A549 (cell line): ENCODE measurements at regions not wholly inside any gene's neighbourhood (a gene's known extent, or its start where the extent isn't known, plus 50 kb on each side); places are given as distances from the start of the nearest gene placed in this dataset.

Experiments
- ATAC-seq, 2 experiments: fragments of 200-7000 bp in 1 of 2; fragments of >200 bp in 1 of 2; cut with Nextera tagmentation in 1 of 2; cut with Tn5 transposase in 1 of 2; 3 replicates each; pipeline versions ENCODE4 v1.8.0 to v1.9.1; 2018 to 2020; ENCODE audit warnings: mild to moderate bottlenecking in 1 of 2, moderate library complexity in 1 of 2
- CTCF ChIA-PET: fragments of 300-600 bp; sonication (Branson Sonifier 250); formaldehyde crosslinking; extraction: SDS; loops from one replicate; lab custom pipeline; 2021; ENCODE audit warnings: antibody characterized with exemption, inconsistent platforms; lab: Yijun Ruan, JAX
- POLR2A ChIA-PET: fragments of 350-600 bp; formaldehyde crosslinking; extraction: SDS; loops from one replicate; lab custom pipeline; 2021; ENCODE audit warnings: antibody characterized with exemption, inconsistent platforms; lab: Yijun Ruan, JAX
- DNase-seq, 2 experiments: peaks; one replicate each; pipeline versions ENCODE4 v3.0.0 to v3.0.0-alpha.2; 2011 to 2016; ENCODE audit warnings: low read depth in 1 of 2, low spot score in 1 of 2
- FAIRE-seq: peaks from 2 replicates; lab custom pipeline; 2011; peaks lifted over from hg19 to GRCh38; lab: Jason Lieb, UNC
- H3K27ac ChIP-seq, 2 experiments: fragments of >200 bp; sonication (Bioruptor Twin); formaldehyde crosslinking; 3 replicates each; pipeline ENCODE4 v1.5.1; 2016 to 2017
- H3K4me1 ChIP-seq: fragments of >200 bp; sonication (Bioruptor Twin); formaldehyde crosslinking; 3 replicates; pipeline ENCODE4 v1.6.1; 2016
- H3K4me2 ChIP-seq: fragments of >200 bp; sonication (Bioruptor Twin); formaldehyde crosslinking; 3 replicates; pipeline ENCODE4 v1.6.1; 2016
- H3K4me3 ChIP-seq: fragments of >200 bp; sonication (Bioruptor Twin); formaldehyde crosslinking; 3 replicates; pipeline ENCODE4 v1.5.1; 2016
- H3K9me3 ChIP-seq: fragments of >200 bp; sonication (Bioruptor Twin); formaldehyde crosslinking; 3 replicates; pipeline ENCODE4 v1.6.1; 2016
- BCL3 ChIP-seq: fragments of >200 bp; sonication (Bioruptor Twin); formaldehyde crosslinking; IDR thresholded peaks from 3 replicates; pipeline ENCODE4 v1.6.1; 2016
- BHLHE40 ChIP-seq: IDR thresholded peaks from 2 replicates; pipeline ENCODE4 v1.6.1; 2012; ENCODE audit warnings: low read depth, low read length, inconsistent platforms
- CHD4 ChIP-seq: fragments of 200-600 bp; sonication (generic); IDR thresholded peaks from 2 replicates; pipeline ENCODE4 v1.6.1; 2016; ENCODE audit warnings: antibody characterized with exemption, mild to moderate bottlenecking, borderline replicate concordance
- EHF ChIP-seq: fragments of 250-450 bp; sonication (Bioruptor Pico); IDR thresholded peaks from 2 replicates; pipeline ENCODE4 v1.5.0; 2020; ENCODE audit warnings: mild to moderate bottlenecking
- EHMT2 ChIP-seq: fragments of 200-600 bp; sonication (generic); IDR thresholded peaks from 2 replicates; pipeline ENCODE4 v1.6.1; 2016; ENCODE audit warnings: antibody characterized with exemption, low read depth, mild to moderate bottlenecking, moderate library complexity
- ELK1 ChIP-seq: fragments of 150-350 bp; IDR thresholded peaks from 2 replicates; pipeline ENCODE4 v1.6.1; 2014; ENCODE audit warnings: low read depth, mild to moderate bottlenecking, low read length
- FOSB ChIP-seq: fragments of 250-450 bp; sonication (Bioruptor Pico); IDR thresholded peaks from 2 replicates; pipeline ENCODE4 v1.5.0; 2020; ENCODE audit warnings: mild to moderate bottlenecking, moderate library complexity
- HDAC2 ChIP-seq: fragments of 200-600 bp; sonication (generic); IDR thresholded peaks from 2 replicates; pipeline ENCODE4 v1.6.1; 2016
- HEYL ChIP-seq: fragments of 250-450 bp; sonication (Bioruptor Pico); IDR thresholded peaks from 2 replicates; pipeline ENCODE4 v1.8.0; 2021; ENCODE audit warnings: mild to moderate bottlenecking, moderate library complexity
- JUNB ChIP-seq: fragments of >200 bp; sonication (Bioruptor Twin); formaldehyde crosslinking; IDR thresholded peaks from 2 replicates; pipeline ENCODE4 v1.6.1; 2016
- MAFK ChIP-seq: fragments of 450-650 bp; IDR thresholded peaks from 2 replicates; pipeline ENCODE4 v1.6.1; 2014; ENCODE audit not compliant: partially characterized antibody
- MAZ ChIP-seq: fragments of 150-350 bp; IDR thresholded peaks from 2 replicates; pipeline ENCODE4 v1.6.1; 2014; ENCODE audit warnings: antibody characterized with exemption, low read depth, low read length, borderline replicate concordance
- NFE2L2 ChIP-seq: fragments of 150-350 bp; conservative IDR thresholded peaks from 2 replicates; pipeline ENCODE4 v1.6.1; 2014; ENCODE audit warnings: low read length
- NPAS2 ChIP-seq: fragments of 250-450 bp; sonication (Bioruptor Pico); IDR thresholded peaks from 2 replicates; pipeline ENCODE4 v1.8.0; 2022; ENCODE audit warnings: mild to moderate bottlenecking, moderate library complexity, borderline replicate concordance
- NR3C1 ChIP-seq: fragments of >200 bp; sonication (Bioruptor Twin); formaldehyde crosslinking; IDR thresholded peaks from 3 replicates; pipeline ENCODE4 v1.6.1; 2017
- PHF8 ChIP-seq: fragments of 200-600 bp; sonication (generic); IDR thresholded peaks from 2 replicates; pipeline ENCODE4 v1.6.1; 2016; ENCODE audit warnings: low read depth, mild to moderate bottlenecking, antibody characterized with exemption, moderate library complexity, borderline replicate concordance
- POLR2AphosphoS2 ChIP-seq: conservative IDR thresholded peaks from 2 replicates; pipeline ENCODE4 v1.6.1; 2012; ENCODE audit warnings: low read length, improper control_type of control experiment, inconsistent platforms
- RARB ChIP-seq: fragments of 250-450 bp; sonication (Bioruptor Pico); IDR thresholded peaks from 2 replicates; pipeline ENCODE4 v1.8.0; 2021; ENCODE audit warnings: mild to moderate bottlenecking, moderate library complexity
- REST ChIP-seq: fragments of 200-600 bp; sonication (generic); IDR thresholded peaks from 2 replicates; pipeline ENCODE4 v1.6.1; 2016; ENCODE audit warnings: antibody characterized with exemption, mild to moderate bottlenecking, moderate library complexity
- RNF2 ChIP-seq: fragments of 200-600 bp; sonication (generic); IDR thresholded peaks from 2 replicates; pipeline ENCODE4 v1.6.1; 2016; ENCODE audit warnings: low read depth, mild to moderate bottlenecking, antibody characterized with exemption, moderate library complexity, borderline replicate concordance
- SREBF2 ChIP-seq: fragments of 450-650 bp; IDR thresholded peaks from 2 replicates; pipeline ENCODE4 v1.6.1; 2014; ENCODE audit warnings: mild to moderate bottlenecking, moderate library complexity
- TFCP2L1 ChIP-seq: fragments of 250-450 bp; sonication (Bioruptor Pico); IDR thresholded peaks from 2 replicates; pipeline ENCODE4 v1.5.0; 2021; ENCODE audit warnings: mild to moderate bottlenecking
- TP53 ChIP-seq: fragments of 250-450 bp; sonication (Bioruptor Pico); IDR thresholded peaks from 2 replicates; pipeline ENCODE4 v1.5.0; 2021; ENCODE audit warnings: mild to moderate bottlenecking, moderate library complexity
- ZFP36 ChIP-seq: fragments of 450-650 bp; IDR thresholded peaks from 2 replicates; pipeline ENCODE4 v1.6.1; 2014; ENCODE audit warnings: borderline replicate concordance; ENCODE audit not compliant: partially characterized antibody
- WGBS: methylation state at CpG from one replicate; pipeline ENCODE4 v1.1.6; 2017; ENCODE audit errors: missing lambda C conversion rate; 5-methylcytosine and 5-hydroxymethylcytosine counted together
- TF ChIP-seq, protein P1 (sequence below): IDR thresholded peaks from 2 replicates; pipeline ENCODE4 v1.6.1; 2012

DNA sequence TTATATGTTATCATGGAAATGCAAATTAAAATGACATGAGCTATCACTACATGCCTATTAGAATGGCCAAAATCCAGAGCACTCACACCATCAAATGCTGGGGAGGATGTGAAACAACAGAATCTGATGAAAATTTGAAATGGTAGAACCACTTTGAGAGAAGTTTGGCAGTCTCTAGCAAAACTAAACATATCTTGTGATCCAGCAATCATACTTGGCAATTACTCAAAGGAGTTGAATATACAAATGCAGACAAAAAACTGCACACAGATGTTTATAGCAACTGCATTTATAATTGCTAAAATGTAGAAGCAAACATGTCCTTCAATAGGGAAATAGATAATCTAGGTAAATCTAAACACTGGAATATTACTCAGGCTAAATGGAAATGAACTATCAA, 1164.9 kb downstream of the DNAJB9 start:
- DNase-seq, result no peak
- no peak for TF ChIP-seq HDAC2
- no peak for TF ChIP-seq BCL3
- no peak for TF ChIP-seq MAZ
- TF ChIP-seq NPAS2 (CRISPR knock-in tag), result no peak
- no peak for TF ChIP-seq RNF2
- TF ChIP-seq EHMT2, result no peak
- TF ChIP-seq, protein P1, sequence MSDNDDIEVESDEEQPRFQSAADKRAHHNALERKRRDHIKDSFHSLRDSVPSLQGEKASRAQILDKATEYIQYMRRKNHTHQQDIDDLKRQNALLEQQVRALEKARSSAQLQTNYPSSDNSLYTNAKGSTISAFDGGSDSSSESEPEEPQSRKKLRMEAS, result no peak
- TF ChIP-seq REST, result no peak
- no peak for TF ChIP-seq PHF8
- no peak for TF ChIP-seq TP53 (CRISPR knock-in tag)
- no peak for TF ChIP-seq TFCP2L1
- TF ChIP-seq, all 56 proteins: peak for 0
- H3K4me1 ChIP-seq, result no peaks in the 10 kb centered on the region
- POLR2A ChIA-PET, result no interaction called here
- no peak overlapping the region for H3K27ac ChIP-seq
- ATAC-seq, result no peak
- no peak for FAIRE-seq
- H3K4me2 ChIP-seq, result no peak overlapping the region
- CTCF ChIA-PET, result no interaction called here
- no peaks in the 10 kb centered on the region for H3K9me3 ChIP-seq
- H3K4me3 ChIP-seq, result no peak overlapping the region

- Histone ChIP-seq H3K4me1 (no peaks in the 10 kb centered on the region), H3K4me2 (no peak overlapping the region), H3K9me3 (no peaks in the 10 kb centered on the region), H3K4me3 (no peak overlapping the region), H3K27ac (no peak overlapping the region)
- ChIA-PET CTCF (no interaction called here), POLR2A (no interaction called here)
- WGBS, result 48% methylated on average over 5 of the region's 5 CpGs
- no peak for ATAC-seq
- no peak for DNase-seq
- TF ChIP-seq HEYL (CRISPR knock-in tag) (no peak), JUNB (no peak), CHD4 (no peak), MAFK (no peak), NR3C1 (no peak), POLR2AphosphoS2 (no peak), FOSB (no peak), BHLHE40 (no peak), RARB (CRISPR knock-in tag) (no peak), TFCP2L1 (no peak), SREBF2 (no peak), ZFP36 (no peak), NFE2L2 (no peak), ELK1 (no peak), EHF (no peak)
- no peak for FAIRE-seq
Measured at GRCh38 chr7:109735881-109736280, 1166.2 kb downstream of the DNAJB9 start.
